A673 (cell line): ENCODE measurements at regions not wholly inside any gene's neighbourhood (a gene's known extent, or its start where the extent isn't known, plus 50 kb on each side); places are given as distances from the start of the nearest gene placed in this dataset.

Experiments
- BruUV-seq: library from RNA; stranded (reverse); fragments of 400-500 nt; replicated peaks from 2 replicates; lab custom pipeline; 2021; lab: Mats Ljungman, UMichigan
- CTCF ChIA-PET: fragments of 300-600 bp; sonication (Branson Sonifier 250); formaldehyde crosslinking; loops from one replicate; lab custom pipeline; 2022; ENCODE audit warnings: antibody characterized with exemption; lab: Charles Lee
- POLR2A ChIA-PET: fragments of 300-600 bp; sonication (Branson Sonifier 250); formaldehyde crosslinking; loops from one replicate; lab custom pipeline; 2022; ENCODE audit warnings: antibody characterized with exemption; ENCODE audit not compliant: low non-redundant PET; lab: Charles Lee
- DNase-seq: peaks from one replicate; pipeline ENCODE4 v3.0.0-alpha.2; 2015; ENCODE audit warnings: low spot score
- H3K27ac ChIP-seq: fragments of 200-600 bp; sonication (generic); 2 replicates; pipeline ENCODE4 v1.5.1; 2016; ENCODE audit warnings: mixed run types, low read depth, mild to moderate bottlenecking, mixed read lengths, antibody characterized with exemption, low read length; ENCODE audit not compliant: poor library complexity, severe bottlenecking
- H3K27me3 ChIP-seq: fragments of 200-600 bp; sonication (generic); replicated peaks from 2 replicates; pipeline ENCODE4 v1.6.1; 2017; ENCODE audit warnings: mixed run types, low read depth, mild to moderate bottlenecking, mixed read lengths, antibody characterized with exemption, low read length; ENCODE audit not compliant: insufficient read depth, poor library complexity
- H3K36me3 ChIP-seq: fragments of 200-600 bp; sonication (generic); 2 replicates; pipeline ENCODE4 v1.6.1; 2016; ENCODE audit warnings: mixed run types, mild to moderate bottlenecking, mixed read lengths, antibody characterized with exemption, low read length; ENCODE audit not compliant: insufficient read depth, poor library complexity, severe bottlenecking
- H3K4me1 ChIP-seq: fragments of 200-600 bp; sonication (generic); 2 replicates; pipeline ENCODE4 v1.6.1; 2017; ENCODE audit warnings: mixed run types, mild to moderate bottlenecking, mixed read lengths, antibody characterized with exemption, low read length; ENCODE audit not compliant: insufficient read depth, poor library complexity, severe bottlenecking
- H3K4me3 ChIP-seq: fragments of 200-600 bp; sonication (generic); 2 replicates; pipeline ENCODE4 v1.5.1; 2016; ENCODE audit warnings: low read depth, mixed run types, mild to moderate bottlenecking, mixed read lengths, low read length; ENCODE audit not compliant: poor library complexity, severe bottlenecking
- H3K9me3 ChIP-seq: fragments of 200-600 bp; sonication (generic); 2 replicates; pipeline ENCODE4 v1.6.1; 2016; ENCODE audit warnings: mixed run types, low read depth, mild to moderate bottlenecking, mixed read lengths, antibody characterized with exemption, low read length; ENCODE audit not compliant: poor library complexity, severe bottlenecking
- CTCF ChIP-seq: fragments of 300-800, 200-600 bp; sonication (generic); conservative IDR thresholded peaks from 2 replicates; pipeline ENCODE4 v1.5.1; 2017; ENCODE audit warnings: low read depth, mild to moderate bottlenecking, antibody characterized with exemption, low read length, moderate library complexity, mixed read lengths
- EZH2 ChIP-seq: fragments of 200-600 bp; sonication (generic); IDR thresholded peaks from 2 replicates; pipeline ENCODE4 v1.6.1; 2017; ENCODE audit warnings: borderline replicate concordance, low read depth, mild to moderate bottlenecking, mixed read lengths, antibody characterized with exemption, low read length; ENCODE audit not compliant: poor library complexity, severe bottlenecking
- intact Hi-C: fragments of 100-400 bp; cut with micrococcal nuclease; formaldehyde crosslinking; loops from one replicate; pipeline ENCODE4 v1.10.0; 2022; ENCODE audit not compliant: unreplicated experiment

DNA sequence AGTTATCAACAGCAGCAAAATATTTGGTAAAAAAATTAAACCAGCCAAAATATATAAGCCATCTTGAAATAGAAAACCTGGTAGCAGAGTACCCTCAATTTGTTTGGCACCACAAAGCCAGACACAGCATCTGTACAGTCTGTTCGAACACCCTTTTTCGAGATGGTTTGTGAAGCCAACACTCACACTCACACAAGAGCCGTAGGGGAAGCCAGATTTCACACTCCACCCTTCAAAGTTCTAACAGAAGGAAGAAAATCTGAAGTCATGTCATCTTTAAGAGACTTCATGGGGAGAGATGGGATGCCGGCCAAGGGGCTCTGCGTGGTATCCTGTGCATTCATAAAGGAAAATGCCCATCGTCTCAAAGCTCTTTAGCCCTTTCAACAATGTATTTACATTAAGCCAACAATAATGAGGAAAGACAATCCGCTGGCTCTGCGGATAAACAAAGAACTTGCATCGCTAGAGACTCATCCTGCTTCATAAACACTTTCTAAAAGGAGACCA lies 451.5 kb upstream of the CHST9 start:
- POLR2A ChIA-PET = interaction anchor here (0.5 kb wide), 1 partner anchor 811 kb away, joined by 4 read pairs; no protein-coding TSS in a partner anchor
- Histone ChIP-seq H3K4me1 (peaks cover 3% of the 10 kb centered on the region), H3K27ac (no peak overlapping the region), H3K4me3 (no peak overlapping the region), H3K9me3 (no peaks in the 10 kb centered on the region), H3K27me3 (peaks cover 44% of the 10 kb centered on the region), H3K36me3 (no peaks in the 10 kb centered on the region)
- intact Hi-C loops = loop anchor here (10.0 kb wide), 1 partner anchor 62 kb away; no protein-coding TSS in a partner anchor
- no TSS peak for BruUV-seq
- TF ChIP-seq EZH2 = no peak
- no peak for TF ChIP-seq CTCF
- CTCF ChIA-PET = no interaction called here
- peak; percentile 77 for DNase-seq

- no peak overlapping the region for H3K4me3 ChIP-seq
- no peak for TF ChIP-seq CTCF
- no peak for TF ChIP-seq EZH2
- CTCF ChIA-PET = no interaction called here
- peaks cover 3% of the 10 kb centered on the region for H3K4me1 ChIP-seq
- intact Hi-C loops = loop anchor here (10.0 kb wide), 1 partner anchor 58 kb away; no protein-coding TSS in a partner anchor
- POLR2A ChIA-PET = no interaction called here
- DNase-seq = no peak
- no TSS peak for BruUV-seq
- no peak overlapping the region for H3K27ac ChIP-seq
- H3K36me3 ChIP-seq = no peaks in the 10 kb centered on the region
- H3K9me3 ChIP-seq = no peaks in the 10 kb centered on the region
- peaks cover 83% of the 10 kb centered on the region for H3K27me3 ChIP-seq
These were observed 447.6 kb upstream of the CHST9 start for GRCh38 chr18:27632706-27633105.

DNA sequence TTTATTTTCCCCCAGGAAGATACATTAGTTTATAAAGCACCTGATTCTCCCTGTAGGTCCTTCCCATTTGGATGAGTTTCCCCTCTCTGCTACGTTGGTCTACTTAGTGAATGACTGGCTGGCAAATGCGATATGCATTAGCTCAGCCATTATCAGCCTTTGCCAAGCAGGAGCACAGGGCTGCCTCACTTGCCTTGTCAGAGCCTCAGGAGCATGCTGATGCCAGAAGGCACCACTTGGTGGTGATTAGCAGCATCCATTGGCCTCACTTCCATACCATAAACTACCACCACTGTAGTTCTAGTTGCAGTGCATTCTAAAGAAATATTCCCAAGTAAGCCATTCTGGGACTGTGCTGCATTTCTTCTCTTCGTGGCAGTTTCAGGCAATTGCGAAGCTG lies 442.8 kb upstream of the CHST9 start:
- POLR2A ChIA-PET = no interaction called here
- peak; percentile 2 for DNase-seq
- Histone ChIP-seq H3K4me3 (no peak overlapping the region), H3K27me3 (peaks cover 73% of the 10 kb centered on the region), H3K27ac (no peak overlapping the region), H3K36me3 (no peaks in the 10 kb centered on the region), H3K9me3 (no peaks in the 10 kb centered on the region), H3K4me1 (no peaks in the 10 kb centered on the region)
- TF ChIP-seq CTCF = no peak
- no peak for TF ChIP-seq EZH2
- no TSS peak for BruUV-seq
- intact Hi-C loops = no loop called here
- CTCF ChIA-PET = no interaction called here
